Right hindlimb (tissue), 1 donor: ENCODE measurements at regions not wholly inside any gene's neighbourhood (a gene's known extent, or its start where the extent isn't known, plus 50 kb on each side); places are given as distances from the start of the nearest gene placed in this dataset.
A peak's percentile ranks its signal among the peaks of the same experiment; 100 is the strongest.

Experiments
- DNase-seq: peaks from one replicate; pipeline ENCODE4 v3.0.0-alpha.2; 2018

DNA sequence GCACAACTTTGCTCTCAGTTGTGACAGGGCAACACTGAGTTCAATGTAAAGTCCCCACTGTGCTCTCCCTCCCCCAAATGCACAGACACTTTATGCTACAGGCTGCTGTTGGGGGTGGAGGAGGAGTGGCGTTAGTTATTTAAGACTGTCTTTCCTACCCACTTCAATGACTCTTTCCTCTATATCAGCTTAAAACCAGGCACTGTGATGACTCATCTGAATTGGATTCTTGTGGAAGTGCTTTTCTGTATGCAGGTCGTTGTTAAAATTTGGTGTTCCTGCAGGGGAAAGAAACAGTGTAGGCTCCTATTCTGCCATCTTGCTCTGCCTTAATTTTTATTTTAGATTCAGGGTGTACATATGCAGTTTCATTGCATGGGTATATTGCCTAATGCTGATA is 1157.2 kb upstream of the ADGRL3 start:
- no peak for DNase-seq

GRCh38 chr4:60078984-60079383 is 1121.1 kb upstream of the ADGRL3 start:
- DNase-seq, result no peak

- no peak for DNase-seq
Measured at GRCh38 chr4:60081839-60082238, 1118.3 kb upstream of the ADGRL3 start.

DNA sequence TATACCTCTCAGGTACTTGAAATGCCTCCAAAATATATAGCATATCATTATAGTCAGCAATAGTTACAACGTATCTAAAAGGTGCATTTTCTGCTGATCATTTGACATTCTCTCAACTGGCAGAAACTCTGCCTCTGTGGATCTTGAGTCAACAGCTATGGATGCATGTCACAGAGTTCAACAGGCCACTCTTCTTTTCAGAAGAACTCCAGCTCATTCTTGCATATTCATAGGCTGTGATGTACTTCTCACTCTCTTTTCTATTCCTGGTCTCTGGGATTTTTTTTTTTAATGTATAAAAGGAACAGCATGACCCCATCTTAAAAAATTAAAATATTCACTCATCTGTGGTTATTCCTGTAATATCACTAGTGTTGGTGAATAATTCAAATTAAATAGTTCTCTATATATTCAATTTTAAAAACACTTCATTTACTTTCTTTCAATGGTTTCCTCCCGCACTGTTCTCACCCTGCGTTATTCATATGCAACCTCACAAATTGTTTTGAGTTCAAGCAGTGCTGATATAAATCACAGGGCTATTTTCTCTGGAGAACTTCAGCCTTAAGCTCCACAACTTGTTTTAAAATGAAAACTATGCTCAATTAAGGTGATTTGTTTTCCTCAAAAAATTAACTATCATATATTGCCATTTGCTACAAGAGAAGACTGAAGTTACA is 1111.2 kb upstream of the ADGRL3 start:
- DNase-seq, result no peak

GRCh38 chr4:60089546-60090273 is 1110.4 kb upstream of the ADGRL3 start:
- DNase-seq, result no peak

GRCh38 chr4:60096676-60097075 is 1103.5 kb upstream of the ADGRL3 start:
- no peak for DNase-seq

GRCh38 chr4:60116592-60116991 is 1083.5 kb upstream of the ADGRL3 start:
- no peak for DNase-seq

GRCh38 chr4:60117726-60118323 is 1082.3 kb upstream of the ADGRL3 start:
- no peak for DNase-seq

- DNase-seq, result no peak
Measured at GRCh38 chr4:60122820-60123219, 1077.3 kb upstream of the ADGRL3 start.

DNA sequence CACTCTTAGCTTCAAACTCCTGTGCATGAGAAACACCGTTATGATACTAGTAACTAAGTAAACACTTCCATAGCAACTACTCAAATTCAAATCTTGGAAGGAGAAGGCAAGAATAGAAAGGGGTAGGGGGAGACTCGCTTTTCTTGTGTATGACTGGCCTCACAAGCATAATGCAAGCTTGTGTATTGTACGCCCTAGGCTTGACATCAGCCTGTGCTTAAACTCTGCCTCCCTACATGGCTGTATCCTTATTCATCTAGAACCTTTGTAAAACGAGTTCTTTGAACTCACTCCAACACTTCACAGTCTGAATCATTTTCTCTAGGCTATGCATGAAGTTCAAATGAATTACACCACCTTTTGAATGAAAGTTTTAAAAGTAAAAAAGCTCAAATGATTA is 1071.2 kb upstream of the ADGRL3 start:
- no peak for DNase-seq

GRCh38 chr4:60129740-60130139 is 1070.4 kb upstream of the ADGRL3 start:
- DNase-seq, result no peak

- DNase-seq, result no peak
Measured at GRCh38 chr4:60133375-60133774, 1066.8 kb upstream of the ADGRL3 start.

DNA sequence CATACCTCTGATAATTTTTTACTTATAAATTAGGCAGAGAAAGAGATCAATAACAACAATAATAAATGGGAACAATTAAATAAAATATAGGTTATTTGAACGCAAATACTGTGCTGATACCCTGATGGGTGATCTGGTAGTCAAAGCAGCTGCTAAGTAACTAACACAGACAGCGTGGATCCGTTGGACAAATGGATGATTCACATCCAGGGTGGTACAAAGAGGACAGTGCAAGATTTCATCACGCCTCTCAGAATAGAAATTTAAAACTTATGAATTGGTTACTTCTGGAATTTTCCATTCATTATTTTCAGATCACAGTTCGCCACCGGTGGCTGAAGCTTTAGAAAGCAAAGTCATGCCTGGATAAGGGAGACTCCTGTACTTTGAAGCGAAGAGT is 1066.0 kb upstream of the ADGRL3 start:
- no peak for DNase-seq

- DNase-seq, result no peak
Measured at GRCh38 chr4:60155088-60155487, 1045.0 kb upstream of the ADGRL3 start.

DNA sequence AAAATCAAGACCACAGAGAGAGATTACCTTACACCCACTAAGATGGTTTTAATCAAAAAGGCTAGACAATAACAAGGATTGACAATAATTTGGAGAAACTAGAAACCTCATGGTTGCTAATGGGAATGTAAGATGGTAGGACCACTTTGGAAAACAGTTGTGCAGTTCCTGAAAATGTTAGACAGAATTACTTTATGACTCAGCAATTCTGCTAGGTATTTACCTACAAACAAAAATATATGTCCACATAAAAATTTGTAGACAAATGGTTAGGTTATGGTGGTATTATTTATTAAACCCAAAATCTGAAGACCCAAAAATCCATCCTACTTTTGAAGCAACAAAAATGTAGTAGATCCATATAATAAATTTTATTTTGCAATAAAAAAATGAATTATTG is 1027.0 kb upstream of the ADGRL3 start:
- no peak for DNase-seq

- no peak for DNase-seq
Measured at GRCh38 chr4:60173718-60174117, 1026.4 kb upstream of the ADGRL3 start.

- no peak for DNase-seq
Measured at GRCh38 chr4:60175241-60175640, 1024.9 kb upstream of the ADGRL3 start.

DNA sequence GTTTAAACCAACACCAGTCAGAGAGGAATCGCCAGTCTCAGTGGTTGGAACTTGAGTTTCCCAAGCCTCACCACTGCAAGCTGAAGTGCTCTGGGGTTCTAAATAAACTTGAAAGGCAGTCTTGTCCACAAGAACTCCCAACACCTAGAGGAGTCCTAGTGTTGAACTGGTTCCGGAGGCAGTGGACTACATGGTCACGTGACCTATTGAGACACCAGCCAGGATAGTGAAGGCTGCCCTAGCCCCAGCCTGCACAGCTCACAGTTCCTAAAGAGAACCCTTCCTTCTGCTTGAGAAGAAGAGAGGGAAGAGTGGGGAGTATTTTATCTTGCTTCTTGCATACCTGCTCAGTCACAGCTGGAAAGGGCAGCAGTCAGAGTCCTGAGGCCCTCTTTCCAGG is 1012.7 kb upstream of the ADGRL3 start:
- no peak for DNase-seq

DNA sequence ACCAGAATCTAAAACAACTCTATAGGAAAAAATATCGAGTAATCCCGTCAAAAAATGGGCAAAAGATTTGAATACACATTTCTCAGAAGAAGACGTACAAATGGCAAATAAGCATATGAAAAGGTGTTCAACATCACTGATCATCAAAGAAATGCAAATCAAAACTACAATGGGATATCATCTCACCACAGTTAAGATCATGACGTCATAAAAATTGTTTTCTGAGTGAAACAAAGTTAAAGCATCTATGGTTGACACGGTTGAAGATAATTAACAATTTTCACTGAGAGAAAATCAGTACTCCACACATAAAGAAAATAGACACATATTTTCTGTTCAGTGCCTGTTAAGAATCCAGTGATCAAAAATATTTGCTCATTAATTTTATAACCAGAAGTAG is 1010.8 kb upstream of the ADGRL3 start:
- DNase-seq, result no peak

- DNase-seq, result no peak
Measured at GRCh38 chr4:60194214-60194613, 1005.9 kb upstream of the ADGRL3 start.

GRCh38 chr4:60195256-60195655 is 1004.9 kb upstream of the ADGRL3 start:
- no peak for DNase-seq

- DNase-seq, result peak; percentile 31
Measured at GRCh38 chr4:60201052-60201673, 999.0 kb upstream of the ADGRL3 start.

- DNase-seq, result no peak
Measured at GRCh38 chr4:60209588-60209987, 990.5 kb upstream of the ADGRL3 start.

DNA sequence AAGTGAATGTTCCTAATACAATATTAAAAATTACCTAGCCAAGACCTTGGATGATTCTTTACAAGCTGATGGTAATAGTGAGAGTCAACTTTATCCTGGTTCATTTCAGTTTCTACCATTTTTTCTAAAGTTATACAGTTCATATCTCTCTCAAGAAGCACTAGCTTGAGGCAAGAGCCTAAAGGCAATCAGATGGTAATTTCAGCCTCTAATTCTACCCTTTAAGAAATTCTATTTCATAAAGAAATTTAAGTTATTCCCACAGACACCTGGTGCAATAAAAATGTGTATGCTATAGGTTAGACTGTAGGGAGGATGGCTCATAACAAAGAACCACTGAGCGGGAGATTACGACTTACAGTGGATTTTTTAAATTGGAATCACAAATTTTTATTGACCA is 984.2 kb upstream of the ADGRL3 start:
- no peak for DNase-seq
